GM19328 (cell line): ENCODE measurements at regions not wholly inside any gene's neighbourhood (a gene's known extent, or its start where the extent isn't known, plus 50 kb on each side); places are given as distances from the start of the nearest gene placed in this dataset.
"Not testable (repeated sequence)": the region's sequence is repeated elsewhere in the genome, so short reads cannot be mapped to it uniquely, and the experiment has no call there.

Experiments
- ATAC-seq: cut with Tn5 transposase; IDR thresholded peaks from one replicate; pipeline ENCODE4 v1.9.1; 2021; ENCODE audit warnings: mild to moderate bottlenecking, moderate library complexity; ENCODE audit not compliant: unreplicated experiment

- no peak for ATAC-seq
These were observed 109.2 kb downstream of the BASP1 start for GRCh38 chr5:17326600-17327037.

DNA sequence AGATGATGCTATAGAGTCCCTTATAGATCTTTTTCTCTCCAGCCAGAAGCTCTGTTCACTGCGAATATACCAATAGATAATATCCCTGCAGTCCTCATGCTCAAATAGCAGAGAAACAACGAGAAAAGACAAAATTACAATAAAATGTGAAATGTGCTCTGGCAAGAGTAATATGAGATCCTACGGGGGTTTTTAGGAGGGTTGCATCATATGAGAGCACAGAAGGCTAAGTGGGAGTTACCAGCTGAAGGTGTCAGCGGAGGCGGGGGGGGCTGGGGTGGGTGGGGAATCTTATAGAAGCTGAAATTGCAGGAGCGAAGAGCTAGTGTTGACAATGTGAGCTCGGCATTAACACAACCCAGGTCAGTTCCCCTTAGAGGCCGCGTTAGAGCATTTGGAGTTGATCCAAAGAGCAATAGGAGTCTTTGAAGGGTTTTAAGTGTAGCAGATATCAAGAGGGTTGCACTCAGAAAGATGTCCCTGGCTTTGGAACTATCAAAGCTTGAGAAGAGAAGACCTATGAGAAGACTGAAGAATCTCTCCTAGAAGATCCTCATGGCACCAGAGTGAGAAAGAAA lies 109.7 kb downstream of the BASP1 start:
- no peak for ATAC-seq

GRCh38 chr5:17329571-17329970 lies 112.1 kb downstream of the BASP1 start:
- ATAC-seq, result no peak

DNA sequence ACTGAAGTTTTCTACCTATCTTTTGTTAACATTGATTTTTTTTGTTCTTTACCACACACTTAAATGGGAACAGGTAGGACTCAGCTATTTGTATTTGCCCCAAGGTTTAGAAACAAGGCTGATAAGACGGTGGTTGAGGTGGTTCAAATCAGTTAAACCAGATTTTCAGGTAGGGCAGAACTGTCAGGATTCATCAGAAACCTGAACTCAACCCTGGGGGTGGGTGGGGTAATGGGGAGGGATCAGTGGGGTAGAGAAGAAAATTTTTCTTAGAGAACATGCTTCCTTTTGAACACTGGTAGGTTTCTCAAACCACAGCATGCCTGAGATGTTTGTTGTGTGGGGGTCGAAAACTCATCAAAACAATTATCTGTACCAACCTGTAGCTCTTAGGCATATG lies 113.0 kb downstream of the BASP1 start:
- ATAC-seq, result no peak

DNA sequence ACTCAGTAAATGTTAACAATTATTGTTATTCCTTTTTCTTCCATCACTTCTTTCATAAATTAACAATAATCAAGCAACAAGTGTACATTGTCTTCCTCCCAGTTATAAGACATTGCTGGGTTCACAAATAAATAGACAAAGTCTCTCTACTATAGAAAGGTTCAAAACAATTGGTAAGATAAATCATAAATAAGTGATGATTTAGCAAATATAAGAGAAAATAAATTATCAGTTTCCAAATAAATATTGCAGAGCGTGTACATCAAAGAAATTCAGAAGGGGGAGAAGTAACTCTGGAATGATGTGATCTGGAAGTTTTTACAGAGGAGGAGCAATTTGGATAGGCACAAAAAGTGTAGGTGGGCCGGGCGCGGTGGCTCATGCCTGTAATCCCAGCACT lies 114.2 kb downstream of the BASP1 start:
- no peak for ATAC-seq

- no peak for ATAC-seq
These were observed 116.3 kb downstream of the BASP1 start for GRCh38 chr5:17333755-17334154.

DNA sequence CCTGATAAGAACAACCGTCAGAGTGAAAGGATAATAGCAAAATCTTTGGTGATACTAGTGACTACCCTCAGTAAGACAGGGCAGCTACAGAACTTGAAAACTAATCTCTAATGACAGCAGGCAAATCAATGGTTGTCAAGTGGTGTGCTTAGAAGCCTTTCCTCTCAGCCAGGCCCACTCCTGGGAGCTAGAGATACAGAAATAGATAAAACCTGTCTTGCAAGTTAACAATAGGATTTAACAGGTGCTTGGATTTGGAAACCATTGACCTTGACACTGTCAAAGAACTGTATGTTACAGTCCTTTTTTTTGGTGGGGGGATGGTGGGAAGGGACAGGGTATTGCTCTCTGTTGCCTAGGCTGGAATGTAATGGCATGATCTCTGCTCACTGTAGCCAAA lies 118.6 kb downstream of the BASP1 start:
- ATAC-seq, result no peak

- ATAC-seq, result not testable (repeated sequence)
These were observed 119.3 kb downstream of the BASP1 start for GRCh38 chr5:17336723-17337122.

DNA sequence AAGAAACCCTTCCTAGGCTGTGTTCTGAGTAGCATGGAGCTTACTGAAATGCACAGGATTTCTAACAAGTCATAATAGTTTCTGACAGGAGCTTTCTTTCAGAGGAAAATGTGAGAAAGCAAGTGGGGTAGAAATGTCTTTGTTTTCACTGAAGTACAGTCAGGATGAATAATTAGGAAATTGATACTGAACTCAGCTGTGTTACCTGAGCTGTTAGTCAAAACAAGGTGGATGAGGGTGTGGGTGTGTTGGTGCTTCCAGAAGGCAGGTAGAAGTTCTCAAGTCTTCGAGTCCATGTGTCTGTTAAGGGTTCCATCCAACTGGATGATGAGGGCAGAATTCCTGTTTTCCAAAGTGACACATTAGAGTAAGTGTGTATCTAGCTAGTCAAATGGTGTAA lies 122.4 kb downstream of the BASP1 start:
- ATAC-seq, result no peak

DNA sequence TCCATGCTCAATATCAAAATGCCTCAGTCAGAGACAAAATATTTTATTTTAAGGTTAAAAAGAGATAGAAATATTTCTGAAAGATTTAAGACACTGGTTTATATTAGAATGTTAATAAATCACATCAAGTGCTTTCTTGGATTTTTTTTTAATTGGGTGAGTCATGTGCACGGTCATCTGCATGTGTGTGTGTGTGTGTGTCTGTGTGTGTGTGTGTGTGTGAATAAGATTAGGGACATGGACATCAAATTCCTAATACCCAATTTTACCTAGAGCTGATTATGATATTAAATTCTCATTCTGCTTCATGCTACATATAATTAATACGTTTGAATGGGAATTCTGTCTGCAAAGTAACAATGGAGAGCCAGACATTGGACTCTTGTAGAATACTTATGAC lies 122.9 kb downstream of the BASP1 start:
- ATAC-seq, result no peak

GRCh38 chr5:17340819-17341218 lies 123.4 kb downstream of the BASP1 start:
- ATAC-seq, result no peak

- peak; percentile 77 for ATAC-seq
These were observed 126.2 kb downstream of the BASP1 start for GRCh38 chr5:17343675-17344074.

DNA sequence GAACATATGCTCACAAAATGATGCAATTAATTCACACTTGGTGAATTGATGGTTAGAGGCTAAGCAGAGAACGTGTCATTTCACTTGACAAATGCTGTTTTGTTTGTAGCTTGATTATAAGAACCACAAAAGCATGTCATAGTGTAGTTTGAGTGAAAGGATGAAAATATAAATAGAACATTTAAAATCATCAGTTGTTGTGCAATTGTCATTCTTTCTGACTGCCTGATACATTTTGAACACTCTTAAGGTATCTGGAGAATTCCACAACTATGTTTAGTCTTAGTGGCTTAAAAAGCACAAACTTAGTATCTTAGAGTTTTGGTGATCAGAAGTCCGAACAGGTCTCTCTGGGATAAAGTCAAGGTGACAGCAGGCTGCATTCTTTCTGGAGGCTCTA lies 129.4 kb downstream of the BASP1 start:
- no peak for ATAC-seq

- ATAC-seq, result no peak
These were observed 134.8 kb downstream of the BASP1 start for GRCh38 chr5:17352223-17352622.

DNA sequence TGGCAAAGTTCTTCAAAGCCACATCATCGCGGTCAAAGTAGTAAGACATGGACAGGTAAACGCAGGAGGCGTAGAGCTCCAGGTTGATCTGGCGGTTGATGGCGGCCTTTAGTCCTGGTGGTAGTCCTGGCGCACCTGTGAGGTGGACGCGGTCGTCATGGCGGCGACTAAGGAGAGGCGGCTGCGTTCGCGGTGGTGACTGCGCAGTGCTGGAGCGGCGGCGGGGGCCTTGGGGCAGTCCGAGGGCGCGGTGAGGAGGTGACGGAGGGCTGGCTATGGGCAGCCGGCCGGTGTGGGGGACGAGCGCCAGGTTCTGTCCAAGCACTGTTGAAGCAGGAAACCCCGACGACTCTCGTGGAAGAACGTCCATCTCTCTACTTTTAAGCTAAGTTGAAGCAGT lies 136.8 kb downstream of the BASP1 start:
- no peak for ATAC-seq

- ATAC-seq, result no peak
These were observed 138.3 kb downstream of the BASP1 start for GRCh38 chr5:17355586-17356346.

DNA sequence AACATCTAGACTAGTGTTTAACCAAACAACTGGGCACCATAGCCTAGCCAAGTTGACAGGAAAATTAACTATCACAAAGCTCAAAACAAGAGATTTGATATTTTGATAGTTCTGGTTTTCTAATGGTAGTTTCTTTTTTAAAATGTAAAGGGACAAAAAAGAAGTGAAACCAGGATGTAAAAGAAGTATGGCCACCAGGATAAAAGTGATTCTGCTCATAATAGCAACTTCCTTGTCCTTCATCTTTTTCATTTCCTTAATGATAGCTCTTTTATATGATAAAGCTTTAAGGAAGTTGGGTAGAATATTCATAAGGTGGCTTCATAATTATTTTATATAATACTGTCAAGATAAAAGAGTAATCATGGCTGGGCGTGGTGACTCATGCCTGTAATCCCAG lies 139.1 kb downstream of the BASP1 start:
- no peak for ATAC-seq

GRCh38 chr5:17357504-17357903 lies 140.1 kb downstream of the BASP1 start:
- no peak for ATAC-seq

DNA sequence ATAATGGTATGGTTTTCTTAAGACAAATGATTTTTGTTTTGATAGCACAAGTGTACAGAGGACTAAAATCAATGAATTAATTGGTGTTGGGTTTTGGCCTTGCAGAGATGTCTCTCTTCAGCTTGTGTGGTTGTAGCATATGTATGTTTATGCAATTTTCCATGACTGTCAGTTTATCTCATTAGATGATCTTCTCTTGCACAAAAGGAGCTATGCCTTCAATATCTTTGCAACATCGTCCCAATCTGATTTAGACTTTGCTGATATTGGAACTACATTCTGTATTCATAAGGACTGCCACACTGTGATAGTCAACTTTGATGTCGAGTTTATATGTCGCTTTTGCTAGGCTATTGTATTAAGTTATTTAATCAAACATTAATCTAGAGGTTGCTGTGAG lies 140.0 kb upstream of the TAF11L2 start:
- no peak for ATAC-seq

DNA sequence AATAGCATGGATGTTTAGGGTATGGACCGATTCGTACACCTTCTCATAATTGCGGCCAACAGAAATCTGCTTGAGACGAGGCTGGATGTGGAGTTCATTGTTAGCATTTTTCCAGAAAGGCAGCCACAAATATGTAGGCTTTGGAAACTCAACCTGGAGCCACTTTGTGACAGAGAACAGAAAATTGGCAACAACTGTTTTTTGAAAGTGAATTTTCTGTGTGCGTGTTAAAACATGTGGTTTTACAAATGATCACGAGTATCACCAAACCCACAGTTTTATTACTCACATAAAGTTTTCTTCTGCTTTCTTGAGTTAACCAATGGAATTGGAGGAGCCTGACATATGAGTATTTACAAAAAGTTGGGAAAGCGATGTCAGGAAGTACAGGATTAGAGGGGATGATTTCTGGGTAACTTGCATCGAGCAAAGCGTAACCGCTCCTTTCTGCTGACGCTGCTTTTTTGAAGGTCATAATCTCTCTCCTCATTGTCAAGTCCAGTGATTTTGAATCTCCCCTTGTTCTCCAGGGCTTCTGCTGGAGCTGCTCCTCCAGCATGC lies 138.5 kb upstream of the TAF11L2 start:
- no peak for ATAC-seq

DNA sequence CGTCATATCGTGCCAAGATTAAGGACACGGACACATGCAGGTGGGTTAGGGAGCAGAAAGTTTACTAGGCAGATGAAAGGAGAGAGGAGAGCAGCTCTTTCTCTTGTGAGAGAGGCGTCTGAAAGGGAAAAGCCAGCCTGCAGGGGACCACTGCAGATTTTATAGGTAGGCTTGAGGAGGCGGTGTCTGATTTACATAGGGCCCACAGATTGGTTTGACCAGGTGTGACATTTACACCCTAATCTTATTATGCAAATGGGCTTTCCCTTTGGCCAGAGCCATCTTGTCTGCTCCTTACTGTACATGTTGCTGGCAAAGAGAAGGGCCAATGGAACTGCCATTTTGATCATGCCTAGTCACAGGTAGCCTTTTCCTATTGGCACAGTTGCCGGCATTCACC lies 137.2 kb upstream of the TAF11L2 start:
- ATAC-seq, result no peak

GRCh38 chr5:17361331-17361730 lies 136.7 kb upstream of the TAF11L2 start:
- no peak for ATAC-seq
